GM19452 (cell line): ENCODE measurements at regions not wholly inside any gene's neighbourhood (a gene's known extent, or its start where the extent isn't known, plus 50 kb on each side); places are given as distances from the start of the nearest gene placed in this dataset.

Source experiments
- ATAC-seq: cut with Tn5 transposase; IDR thresholded peaks from one replicate; pipeline ENCODE4 v1.9.1; 2021; ENCODE audit not compliant: unreplicated experiment

DNA sequence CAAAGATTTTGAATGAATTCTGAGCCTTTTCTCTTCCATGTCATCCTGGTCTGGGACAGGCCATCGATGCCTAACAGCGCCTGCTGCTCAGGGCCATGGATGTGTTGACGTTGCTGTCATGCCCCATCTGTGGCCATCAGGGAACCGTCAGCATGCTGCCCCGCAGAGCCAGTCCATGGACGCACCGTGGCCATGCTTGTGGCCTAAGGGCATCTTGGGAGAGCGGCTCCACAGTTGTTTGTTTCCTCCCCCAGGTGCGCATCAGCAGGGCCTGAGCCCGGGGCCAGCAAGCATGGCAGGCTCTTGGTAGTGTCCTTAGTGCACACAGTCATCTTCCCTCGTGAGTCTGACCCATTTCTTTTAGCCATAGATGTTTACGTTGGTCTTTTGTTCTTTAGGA, 142.7 kb downstream of the VAPA start:
- ATAC-seq, result no peak

DNA sequence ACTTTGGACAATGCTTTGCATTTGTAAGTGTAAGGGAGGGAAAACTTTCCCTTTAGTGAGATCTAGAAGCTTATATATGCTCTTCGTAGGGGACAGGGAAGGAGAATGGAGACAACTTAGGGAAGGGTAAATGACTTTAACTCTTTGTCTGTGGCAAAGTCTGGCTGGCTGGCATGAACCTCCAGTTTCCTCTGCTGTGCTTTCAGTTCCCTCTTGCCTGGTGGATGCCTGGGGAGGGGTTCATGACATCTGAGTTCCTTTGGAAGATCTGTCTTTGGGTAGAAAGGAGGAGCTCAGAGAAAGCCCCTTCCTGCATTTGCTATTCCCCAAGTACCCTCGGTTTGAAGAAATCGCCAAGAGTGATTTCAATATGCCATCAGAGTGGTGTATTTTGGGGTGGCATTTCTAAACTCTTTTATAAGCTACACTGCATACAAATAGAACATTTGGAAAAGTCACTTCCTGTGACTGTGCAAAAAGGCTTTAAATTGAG, 143.6 kb downstream of the VAPA start:
- no peak for ATAC-seq

DNA sequence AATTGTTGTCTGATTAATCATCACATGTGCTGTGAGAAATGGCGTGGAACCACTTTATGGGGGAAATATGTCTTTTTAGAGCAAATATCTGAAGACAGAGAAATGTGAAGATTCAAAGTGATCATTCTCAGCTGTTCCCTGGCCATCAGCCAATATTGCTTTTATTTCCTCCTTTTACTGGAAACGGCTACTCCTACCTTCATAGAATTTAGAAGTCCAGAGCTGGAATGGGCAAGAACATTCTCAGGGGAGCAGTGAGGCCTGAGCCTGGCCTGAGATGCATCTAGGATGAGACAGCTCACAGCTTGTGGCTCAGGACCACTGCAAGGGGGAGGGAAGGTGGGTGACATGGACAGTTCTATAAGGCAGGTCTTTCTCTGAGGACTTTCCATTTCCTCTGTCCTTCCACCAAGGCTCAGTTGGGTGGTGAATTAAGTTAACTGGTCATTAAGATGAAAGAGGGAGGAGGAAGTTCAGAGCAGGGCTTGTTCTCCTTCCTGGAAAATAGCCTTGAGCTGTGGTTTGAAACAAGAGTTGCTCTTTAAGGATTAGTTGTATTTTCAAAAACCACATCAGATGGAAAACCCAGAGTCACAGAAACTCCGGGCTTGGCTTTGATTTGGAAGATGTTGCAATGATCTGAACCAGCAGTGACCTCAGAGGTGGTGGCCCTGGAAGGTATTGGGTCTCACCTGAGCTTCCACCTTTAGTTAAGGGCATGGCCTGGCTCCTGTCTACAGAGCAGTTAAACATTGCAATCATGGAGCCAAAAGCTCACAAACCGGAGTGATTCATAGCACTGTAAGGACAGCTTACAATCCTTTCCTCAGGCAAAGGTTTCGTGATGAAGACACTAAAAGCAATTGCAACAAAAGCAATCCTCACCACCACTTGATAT, 144.3 kb downstream of the VAPA start:
- ATAC-seq, result no peak

DNA sequence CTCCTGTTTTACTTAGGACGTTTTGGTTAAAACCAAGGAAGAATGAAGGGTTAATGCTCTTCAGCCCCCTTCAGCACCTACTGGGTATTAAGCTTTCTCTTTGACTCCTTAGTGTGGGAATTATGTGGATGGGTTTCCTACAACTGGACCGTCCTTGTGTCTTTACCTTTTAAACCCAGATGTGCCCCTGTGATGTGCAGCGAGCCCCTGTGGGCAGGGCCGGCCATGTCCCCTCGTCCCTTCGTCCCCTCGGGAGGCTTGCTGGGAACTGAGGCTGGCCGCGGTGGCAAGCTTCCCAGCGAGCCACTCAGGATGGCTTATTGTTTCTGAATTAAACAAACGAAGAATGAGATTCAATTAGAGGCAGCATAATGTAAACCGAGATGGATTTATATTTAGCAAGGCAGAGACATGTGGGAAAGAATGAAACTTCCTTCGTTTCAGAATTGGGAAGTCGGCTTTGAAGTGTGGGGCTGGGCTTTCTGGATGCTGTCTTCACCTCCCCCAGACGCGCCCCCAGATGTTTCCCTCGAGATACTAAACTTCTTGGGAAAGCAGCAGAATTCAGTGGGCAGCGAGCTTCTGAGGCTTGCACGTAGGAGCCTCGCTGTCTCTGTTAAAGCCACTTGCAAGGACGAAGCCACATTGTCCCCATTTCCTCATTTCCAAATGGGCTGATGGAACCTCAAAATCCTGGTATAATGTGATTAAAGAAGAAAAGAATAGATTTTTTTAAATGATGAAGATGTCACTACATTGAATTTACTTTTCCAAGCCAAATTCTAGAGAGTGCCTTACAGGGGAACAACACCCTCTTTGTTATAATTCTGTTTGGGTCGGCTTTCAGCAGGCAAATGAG, 146.0 kb downstream of the VAPA start:
- ATAC-seq, result no peak

DNA sequence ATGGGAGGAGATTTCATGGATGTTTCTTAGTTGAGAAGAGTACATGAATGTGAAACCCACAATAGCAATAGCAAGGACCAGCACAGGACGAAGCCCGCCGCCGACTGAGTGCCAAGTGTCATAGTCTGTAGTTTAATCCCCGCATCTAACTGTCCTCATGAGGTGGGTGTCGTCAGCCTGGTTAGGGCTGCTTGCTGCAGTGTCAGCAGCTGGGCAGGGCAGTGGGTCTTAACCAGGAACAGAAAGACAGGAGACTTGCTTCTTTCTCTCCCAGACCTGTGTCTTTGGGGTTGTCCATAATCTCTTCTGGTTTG, 146.6 kb downstream of the VAPA start:
- no peak for ATAC-seq

DNA sequence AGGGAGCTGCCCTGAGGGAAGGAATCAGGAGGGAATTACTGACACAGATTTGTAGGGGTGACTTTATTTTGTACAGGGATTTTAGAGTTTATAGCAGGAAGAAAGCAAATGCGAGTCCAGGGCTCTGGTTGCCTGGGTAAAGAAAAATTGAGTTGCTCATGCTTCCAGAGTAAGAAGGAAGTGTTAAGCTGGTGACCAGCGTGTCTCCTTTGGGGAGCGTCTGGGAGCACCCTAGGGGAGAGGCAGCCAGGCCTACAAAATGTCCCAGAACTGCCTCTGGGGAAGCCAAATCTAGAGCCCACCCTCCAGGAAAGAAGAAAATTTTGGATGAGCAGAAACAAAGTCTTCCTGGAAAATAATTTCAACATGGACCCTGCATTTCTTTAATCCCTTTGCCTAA, 147.0 kb downstream of the VAPA start:
- no peak for ATAC-seq

DNA sequence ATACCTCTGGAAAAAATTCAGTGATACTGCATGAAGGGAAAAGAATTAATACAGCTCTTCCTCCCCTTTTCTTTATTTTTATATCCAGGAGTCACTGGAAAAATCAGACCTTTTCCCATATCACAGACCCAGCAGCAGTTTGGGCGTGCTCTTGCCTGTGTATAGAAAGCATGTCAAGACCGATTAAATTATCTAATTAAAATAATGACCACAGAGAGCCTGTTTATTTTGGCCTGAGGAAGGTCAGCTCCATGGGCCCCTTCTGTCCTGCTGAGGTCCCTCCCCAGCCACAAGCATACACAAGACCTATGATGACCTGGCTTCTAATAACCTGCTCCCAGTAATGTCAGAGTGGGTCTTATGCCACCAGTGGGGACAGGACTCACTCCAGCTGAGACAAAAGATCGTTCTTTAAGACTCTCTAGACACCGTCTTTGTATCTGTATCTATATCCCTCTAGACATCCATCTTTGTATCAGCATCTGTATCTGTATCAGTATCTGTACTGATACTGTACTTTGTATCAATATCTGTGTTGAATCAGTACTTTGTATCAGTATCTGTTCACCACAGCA, 147.8 kb downstream of the VAPA start:
- ATAC-seq, result no peak

DNA sequence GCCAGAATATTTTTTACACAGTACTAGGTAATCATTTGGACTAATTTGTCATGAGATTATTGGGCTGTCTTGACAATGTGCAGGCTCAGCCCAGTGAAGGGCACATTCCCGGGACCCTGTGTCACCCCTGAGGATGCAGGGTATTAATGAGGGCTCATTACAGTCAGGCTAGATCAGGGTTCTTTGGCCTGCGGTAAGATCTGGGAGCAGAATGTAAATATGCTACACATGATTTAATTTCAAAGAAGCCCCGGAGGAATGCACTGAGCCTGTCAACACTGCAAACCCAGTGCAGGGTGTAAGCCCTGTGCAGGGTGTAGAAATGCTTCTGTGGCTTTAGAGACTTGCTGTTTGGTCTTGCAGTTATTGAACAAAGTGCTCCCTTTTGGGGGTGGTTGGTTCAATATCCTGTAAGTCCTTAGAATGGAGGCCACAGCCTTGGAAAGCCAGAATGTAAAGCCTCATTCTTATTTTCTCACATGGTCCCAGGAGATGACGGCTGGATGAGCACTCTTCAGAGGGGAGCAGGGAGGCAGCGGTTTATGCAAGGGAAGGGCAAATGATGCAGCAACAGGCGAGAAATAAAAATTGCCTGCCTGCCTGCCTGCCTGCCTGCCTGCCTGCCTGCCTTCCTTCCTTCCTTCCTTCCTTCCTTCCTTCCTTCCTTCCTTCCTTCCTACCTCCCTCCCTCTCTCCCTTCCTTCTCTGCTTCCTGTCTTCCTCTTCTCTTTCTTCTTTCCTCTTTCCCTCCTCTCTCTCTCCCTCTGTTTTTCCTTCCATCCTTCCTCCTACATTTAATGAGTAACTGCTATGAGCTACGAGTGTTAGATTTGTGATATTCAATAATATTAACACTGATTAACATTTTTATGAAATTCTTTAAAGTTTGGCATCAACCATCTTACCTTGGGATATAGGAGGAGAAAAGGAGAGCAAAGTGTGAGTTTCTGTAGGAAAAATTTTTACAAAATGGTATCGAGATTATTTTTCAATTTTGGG, 148.8 kb downstream of the VAPA start:
- ATAC-seq, result no peak

DNA sequence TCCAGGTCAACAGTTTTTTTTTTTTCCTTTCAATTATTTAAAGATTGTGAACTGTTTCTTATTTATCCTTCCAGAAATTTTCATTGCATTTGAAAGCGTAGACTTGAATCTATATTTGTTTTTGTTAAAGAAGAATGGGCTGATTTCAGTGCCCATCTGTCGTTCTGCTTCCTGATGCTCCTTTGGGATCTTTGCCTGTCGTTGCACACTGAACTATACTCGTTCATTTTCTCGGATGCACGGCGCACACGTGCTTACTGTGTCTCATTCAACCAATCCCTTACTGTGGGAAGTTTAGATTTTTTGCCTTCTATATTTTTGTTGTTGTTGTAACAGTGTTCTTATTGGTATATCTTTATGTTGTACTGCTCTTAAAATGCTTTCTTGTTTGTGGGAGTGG, 149.7 kb downstream of the VAPA start:
- no peak for ATAC-seq

DNA sequence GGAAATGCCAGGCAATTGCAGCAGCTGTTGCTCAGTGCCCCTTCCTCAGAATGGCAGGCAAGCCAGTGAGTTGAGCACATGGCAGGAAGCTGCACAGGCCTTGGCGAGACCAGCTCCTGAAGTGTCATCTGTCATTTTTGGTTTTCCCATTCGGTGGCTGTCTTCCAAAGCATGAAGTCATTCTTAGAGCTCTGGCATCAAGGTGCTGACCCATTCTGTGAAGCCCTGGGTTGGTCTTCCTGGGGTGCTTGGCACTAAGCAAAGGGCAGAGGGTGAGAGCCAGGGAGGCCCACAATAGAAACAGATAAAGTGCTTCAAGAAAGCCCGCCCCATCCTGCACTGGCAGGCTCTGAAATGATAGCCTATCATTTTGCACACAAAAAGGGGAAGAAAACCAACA, 150.5 kb downstream of the VAPA start:
- no peak for ATAC-seq

DNA sequence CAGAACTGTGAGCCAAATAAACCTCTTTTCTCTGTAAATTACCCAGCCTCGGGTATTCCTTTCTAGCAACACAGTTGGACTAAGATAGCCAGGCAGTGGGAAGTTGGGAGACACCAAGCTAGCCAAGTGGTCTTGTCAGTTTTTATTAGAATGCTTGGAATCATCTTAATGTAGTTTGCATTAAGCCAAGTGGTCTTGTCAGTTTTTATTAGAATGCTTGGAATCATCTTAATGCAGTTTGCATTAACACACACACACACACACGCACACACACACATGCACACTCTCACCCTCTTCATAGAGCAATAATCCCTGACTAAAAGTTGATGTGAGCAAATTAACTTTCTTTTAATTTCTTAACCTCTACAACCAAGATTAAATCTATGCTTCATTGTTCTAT, 151.5 kb downstream of the VAPA start:
- ATAC-seq, result no peak

DNA sequence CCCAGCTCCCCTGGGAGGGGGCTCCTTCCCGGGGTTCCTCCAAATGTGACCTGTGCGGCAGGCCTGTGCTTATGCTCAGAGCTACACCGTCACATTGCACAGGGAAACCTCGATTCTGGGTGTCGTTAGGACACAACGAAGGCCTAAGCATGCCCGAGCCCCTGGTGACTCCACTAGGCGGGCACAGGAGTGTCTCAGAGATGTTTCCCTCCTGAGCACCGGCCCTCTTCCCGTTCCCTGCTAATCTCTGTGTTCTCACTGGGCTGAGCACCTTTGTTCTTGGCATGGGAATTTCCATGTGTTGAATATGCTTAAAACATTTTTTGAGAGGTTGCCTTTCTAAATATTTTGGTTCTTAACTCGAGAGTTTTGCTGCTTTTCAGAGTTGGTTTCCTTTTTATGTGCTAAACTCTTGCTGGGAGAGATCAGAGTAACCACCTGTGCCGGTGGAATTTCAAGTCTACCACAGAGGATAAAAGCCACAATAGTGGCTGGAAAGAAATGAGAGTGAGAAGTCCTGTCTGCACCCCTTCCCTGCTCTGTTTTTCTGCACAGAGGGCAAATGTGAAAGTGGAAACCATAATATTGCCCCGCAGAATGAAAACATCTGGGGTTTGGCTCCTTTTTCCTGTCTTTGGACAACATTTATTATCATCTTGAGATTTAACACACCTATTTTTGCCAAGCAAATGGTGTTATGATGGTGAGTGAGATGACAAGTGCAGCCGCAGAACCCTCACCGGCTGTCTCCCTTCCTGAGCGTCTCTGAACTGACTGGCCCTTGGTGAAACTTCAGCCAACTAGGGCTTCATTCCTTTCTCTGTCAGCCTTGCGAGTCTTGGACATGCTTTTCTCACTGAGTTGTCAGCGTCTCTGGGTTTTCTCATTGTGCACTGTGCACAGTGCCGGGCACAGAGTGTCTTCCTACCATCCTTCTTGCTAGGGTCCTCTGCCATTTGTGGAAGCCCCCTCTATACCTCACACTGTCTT, 154.1 kb downstream of the VAPA start:
- ATAC-seq, result no peak

DNA sequence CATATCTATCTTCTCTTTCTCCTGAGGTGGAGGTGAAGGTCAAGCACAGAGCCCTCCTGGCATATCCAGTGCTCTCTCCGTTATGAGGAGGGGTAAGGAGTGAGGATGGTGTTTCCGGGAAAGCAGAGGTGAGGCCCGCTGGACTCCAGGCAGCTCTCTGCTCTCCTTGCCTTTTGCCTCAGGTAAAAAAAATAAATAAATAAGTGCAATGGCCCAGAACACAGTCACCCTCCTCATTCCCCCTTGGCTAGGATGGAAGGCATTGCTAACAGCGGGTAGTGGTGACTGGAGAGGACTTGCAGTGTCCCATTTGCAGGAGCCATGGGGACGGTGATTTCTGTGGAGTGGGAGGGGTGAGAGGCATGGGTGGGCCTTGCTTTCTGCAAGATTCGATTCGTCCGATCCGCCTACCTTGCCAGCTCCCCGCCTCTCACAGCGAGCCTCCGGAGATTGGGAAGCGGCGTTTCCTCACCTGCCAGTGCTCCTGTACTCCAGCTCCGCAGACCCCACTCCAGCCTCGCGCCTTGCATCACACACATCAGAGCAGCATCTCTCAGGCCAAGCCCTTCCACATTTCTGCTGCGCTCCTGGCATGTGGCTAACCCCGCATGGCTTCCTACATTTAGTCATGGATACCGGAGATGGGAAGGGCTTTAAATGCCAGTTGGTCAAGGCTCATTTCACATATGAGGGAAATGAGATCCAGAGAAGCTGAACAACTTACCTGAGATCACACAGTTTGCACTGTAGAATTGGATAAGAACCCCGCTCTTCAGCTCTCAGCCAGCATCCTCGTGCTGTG, 155.2 kb downstream of the VAPA start:
- ATAC-seq, result no peak

DNA sequence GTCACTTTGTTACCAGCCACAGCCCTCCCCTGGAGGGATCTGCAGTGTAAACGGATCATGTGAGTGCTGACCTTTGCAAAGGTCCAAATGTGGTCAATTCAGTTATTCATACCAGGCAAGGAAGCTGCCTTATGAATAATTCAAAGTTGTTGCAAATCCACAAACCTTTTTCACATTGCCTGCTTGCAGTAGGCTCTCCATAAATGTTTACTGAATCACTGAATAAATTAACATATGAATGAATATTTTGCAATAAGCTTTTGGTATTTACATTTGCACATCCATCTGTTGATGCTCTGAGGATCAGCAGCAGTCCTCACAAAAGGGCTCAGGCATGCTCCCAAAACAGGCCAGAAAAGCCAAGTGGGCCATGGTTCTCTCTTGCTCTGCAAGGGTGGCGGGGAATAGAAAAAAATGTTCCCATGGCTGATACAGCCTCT, 156.8 kb downstream of the VAPA start:
- ATAC-seq, result no peak

DNA sequence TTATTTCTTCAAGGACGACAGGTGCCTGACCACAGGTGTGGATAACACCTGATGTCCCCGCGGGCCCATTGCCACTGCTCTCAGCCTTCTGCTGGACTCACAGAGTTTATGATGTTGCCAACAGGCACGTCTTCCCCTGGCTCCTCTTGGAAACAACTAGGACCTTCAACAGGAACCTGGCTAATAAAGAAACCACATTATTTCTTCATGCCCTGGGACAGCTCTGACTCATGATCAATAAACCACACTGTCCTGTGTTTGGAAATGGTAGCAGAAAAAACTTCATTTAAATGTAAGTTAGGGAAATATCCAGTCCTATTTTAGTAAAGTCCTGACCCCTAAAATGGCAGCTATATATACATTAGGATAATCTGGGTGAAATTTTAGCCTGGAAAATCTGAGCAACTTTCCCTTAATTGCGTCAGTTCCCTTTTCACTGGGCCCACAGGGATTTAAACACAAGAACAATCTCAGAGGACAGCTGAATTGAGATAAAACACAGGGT, 158.9 kb downstream of the VAPA start:
- no peak for ATAC-seq

DNA sequence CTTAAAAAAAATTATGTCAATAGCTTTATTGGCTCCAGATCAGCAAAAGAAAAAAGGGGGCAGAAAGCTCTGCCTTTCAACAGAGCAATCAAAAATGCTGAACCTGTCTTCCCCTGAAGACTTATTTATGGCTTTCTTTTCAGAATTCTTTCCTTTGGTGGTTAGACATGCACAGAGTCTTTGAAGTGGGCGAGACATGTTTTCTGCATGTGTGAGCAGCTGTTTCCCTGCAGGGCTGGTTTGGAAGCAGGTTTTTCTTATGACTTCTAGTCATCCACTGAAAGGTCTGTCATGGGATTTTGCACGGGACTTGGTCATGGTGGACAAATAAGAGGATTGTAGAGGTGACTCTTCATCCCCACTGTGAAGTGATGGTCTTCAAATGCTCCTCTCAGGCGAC, 160.3 kb downstream of the VAPA start:
- no peak for ATAC-seq

DNA sequence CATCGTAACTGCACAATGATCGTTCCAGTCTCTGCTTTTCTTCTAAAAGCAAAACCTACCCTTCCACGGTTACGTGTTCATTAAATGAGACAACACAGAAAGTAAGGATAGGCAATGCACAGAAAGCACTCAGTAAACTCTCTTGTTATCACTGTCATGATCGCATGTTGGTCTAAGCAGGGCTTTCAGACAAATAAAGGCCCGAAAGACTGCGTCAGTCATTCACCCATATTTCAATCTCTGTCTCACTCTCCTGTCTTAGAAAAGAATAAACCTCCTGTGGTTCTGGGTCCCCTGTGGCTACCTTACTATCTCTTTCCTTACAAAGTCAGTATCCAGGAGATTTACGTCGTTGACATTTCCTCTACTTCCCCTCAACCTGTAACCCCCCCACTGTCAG, 160.9 kb downstream of the VAPA start:
- no peak for ATAC-seq

DNA sequence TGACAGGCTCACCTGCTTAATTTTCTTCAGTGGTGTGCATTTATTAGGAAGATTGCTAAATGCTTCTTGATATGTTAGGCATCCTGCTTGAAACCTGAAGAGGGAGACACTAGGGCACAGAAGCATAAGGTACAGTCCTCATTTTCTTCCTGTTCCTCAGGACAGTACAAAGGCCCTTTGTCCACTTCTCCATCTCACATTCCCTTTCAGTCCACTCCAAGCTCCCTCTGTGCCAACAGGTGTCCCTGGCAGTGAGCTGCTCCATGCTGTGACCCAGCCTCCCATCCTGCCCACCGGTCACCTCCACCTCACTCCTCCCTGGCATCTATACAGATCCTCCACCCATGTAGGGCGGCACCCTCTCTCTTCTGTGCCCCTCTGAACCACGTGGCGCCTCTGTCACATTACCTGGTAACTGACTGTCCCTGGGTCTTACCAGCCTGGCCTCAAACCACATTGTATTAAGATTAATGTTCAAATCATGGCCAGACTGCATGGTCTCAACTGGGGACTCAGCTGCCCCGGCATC, 162.8 kb downstream of the VAPA start:
- no peak for ATAC-seq
